Activated T-cell treated with anti-CD3 and anti-CD28 coated beads, Interleukin-2, amount 50 U/mL, for 48 hours (primary cell): ENCODE measurements at regions not wholly inside any gene's neighbourhood (a gene's known extent, or its start where the extent isn't known, plus 50 kb on each side); places are given as distances from the start of the nearest gene placed in this dataset.
"Not testable (repeated sequence)": the region's sequence is repeated elsewhere in the genome, so short reads cannot be mapped to it uniquely, and the experiment has no call there.

Experiments used
- DNase-seq, 2 experiments: peaks; one replicate each; pipeline ENCODE4 v3.0.0-alpha.2; 2020

GRCh38 chr7:65631236-65631635, 241.6 kb upstream of the VKORC1L1 start:
- DNase-seq = not testable (repeated sequence)

- not testable (repeated sequence) for DNase-seq
These were observed 239.1 kb upstream of the VKORC1L1 start for GRCh38 chr7:65633587-65634404.

GRCh38 chr7:65638918-65639317, 234.0 kb upstream of the VKORC1L1 start:
- not testable (repeated sequence) for DNase-seq

DNA sequence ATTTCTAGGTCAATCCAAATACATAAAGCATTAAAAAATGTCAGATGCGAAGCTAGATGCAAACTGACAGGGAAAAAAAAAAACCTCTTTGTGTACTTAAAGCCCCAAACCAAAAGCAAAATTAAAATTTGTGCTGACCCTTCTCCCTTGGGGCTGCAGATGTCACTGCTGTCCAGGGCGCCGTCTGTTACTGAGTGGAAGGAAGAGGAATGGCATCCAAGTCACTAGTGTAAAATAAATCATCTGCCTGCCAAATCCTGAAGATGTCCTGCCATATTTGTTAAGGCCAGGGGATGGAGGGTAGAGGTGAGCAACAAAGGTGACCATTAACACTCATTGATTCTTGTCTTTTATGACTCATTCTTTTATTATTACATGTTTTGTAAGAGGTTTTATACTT, 233.2 kb upstream of the VKORC1L1 start:
- not testable (repeated sequence) for DNase-seq

DNA sequence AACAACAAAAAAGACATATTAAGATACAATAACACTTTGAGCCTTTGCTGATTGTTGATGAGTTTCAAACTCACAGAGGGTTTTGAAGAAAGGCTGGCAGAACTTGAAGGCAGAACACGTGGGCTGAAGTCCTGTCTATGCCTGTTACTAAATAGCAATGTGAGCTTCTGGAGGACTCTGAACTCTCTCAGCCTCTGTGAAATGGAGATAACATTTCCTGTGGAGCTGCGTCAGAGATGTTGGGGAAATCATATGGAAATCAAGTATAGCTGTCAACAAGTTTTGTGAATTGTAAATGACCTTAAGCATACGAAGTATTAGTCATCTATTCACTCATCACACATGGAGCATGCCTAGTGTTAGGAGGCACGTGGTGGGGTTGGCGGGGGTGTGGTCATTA, 229.4 kb upstream of the VKORC1L1 start:
- not testable (repeated sequence) for DNase-seq

DNA sequence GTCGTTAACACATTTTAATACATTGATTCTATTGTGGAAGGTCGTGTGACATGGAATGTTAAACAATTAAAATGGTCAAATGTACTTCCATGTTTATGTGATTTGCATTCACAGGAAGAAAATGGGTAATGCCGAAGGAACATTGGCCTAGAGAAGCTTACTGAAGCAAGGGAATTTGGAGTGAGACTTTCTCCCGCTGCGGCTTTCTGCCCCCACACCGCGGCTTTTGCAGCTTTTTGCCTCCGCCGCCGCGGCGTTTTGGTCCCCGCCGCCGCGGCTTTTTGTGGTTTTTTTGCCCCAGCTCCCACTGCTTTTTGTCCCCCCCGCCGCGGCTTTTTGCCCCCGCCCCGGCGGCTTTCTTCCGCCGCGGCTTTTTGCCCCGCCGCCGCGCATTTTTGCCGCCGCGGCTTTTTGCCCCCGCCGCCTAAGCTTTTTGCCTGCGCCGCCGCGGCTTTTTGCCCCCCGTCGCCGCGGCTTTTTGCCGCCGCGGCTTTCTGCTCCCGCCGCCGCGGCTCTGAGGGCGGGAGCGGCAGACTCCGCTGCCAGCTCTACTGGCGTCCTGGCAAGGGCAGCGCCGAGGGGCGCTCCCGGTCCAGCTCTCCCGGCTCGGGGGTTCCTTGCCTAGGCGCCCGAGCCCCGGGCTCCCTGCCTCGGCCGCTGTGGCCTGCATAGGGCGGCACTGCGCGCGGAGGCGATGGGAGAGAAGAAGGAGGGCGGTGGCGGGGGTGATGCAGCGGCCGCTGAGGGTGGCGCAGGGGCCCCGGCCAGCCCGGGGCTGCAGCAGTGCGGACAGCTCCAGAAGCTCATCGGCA, 225.5 kb upstream of the VKORC1L1 start:
- DNase-seq = not testable (repeated sequence)

DNA sequence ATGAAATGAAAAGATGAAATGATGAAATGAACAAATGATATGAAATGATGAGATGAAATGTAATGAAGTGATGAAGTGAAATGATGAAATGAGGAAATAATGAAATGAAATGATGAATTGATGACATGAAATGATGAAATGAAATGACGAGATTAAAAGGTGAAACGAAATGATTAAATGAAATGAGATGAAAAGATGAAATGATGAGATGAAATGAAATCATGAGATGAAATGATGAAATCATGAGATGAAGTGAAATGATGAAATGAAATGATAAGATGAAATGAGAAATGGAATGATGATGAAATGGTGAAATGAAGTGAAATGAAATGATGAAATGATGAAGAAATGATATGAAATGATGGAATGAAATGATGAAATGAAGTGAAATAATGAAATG, 221.7 kb upstream of the VKORC1L1 start:
- DNase-seq = not testable (repeated sequence)

DNA sequence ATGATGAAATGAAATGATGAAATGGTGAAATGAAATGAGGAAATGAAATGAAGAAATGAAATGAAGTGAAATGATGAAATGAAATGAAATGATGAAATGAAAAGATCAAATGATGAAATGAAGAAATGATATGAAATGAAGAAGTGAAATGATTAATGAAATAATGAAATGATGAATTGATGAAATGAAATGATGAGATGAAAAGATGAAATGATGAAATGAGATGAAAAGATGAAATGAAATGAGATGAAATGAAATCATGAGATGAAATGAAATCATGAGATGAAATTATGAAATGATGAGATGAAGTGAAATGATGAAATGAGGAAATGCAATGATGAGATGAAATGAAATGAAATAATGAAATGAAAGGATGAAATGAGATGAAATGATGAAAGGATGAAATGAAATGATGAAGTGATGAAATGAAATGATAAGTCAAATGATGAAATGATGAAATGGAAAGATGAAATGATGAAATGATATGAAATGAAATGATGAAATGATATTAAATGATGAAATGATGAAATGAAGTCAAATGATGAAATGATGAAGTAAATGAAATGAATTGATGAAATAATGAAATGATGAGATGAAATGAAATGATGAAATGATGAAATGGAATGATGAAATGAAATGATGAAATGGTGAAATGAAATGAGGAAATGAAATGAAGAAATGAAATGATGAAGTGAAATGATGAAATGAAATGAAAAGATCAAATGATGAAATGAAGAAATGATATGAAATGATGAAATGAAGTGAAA, 220.9 kb upstream of the VKORC1L1 start:
- not testable (repeated sequence) for DNase-seq

DNA sequence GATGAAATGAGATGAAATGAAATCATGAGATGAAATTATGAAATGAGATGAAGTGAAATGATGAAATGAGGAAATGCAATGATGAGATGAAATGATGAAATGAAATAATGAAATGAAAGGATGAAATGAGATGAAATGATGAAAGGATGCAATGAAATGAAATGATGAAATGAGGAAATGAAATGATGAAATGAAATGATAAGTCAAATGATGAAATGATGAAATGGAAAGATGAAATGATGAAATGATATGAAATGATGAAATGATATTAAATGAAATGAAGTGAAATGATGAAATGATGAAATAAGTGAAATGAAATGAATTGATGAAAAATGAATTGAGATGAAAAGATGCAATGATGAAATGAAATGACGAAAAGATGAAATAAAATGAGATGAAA, 220.2 kb upstream of the VKORC1L1 start:
- DNase-seq = not testable (repeated sequence)

GRCh38 chr7:65656494-65657188, 216.2 kb upstream of the VKORC1L1 start:
- DNase-seq = not testable (repeated sequence)

DNA sequence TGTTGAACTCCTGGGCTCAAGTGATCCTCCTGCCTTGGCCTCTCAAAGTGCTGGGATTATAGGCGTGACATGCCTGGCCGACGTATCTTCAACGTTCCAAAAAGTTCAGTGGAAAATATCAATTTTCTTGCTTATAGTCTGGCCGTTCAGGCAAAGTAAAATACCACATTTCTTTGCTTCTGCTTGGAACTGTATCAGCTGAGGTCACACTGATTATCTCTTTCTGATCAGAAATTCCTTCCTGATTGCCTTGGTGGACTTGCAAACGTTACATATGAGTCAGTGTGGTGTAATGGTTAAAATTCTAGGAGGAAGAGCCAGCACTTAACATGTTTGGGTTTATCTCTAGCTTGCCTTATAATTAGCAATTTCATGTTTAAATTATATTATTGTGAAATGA, 189.5 kb upstream of the VKORC1L1 start:
- not testable (repeated sequence) for DNase-seq

DNA sequence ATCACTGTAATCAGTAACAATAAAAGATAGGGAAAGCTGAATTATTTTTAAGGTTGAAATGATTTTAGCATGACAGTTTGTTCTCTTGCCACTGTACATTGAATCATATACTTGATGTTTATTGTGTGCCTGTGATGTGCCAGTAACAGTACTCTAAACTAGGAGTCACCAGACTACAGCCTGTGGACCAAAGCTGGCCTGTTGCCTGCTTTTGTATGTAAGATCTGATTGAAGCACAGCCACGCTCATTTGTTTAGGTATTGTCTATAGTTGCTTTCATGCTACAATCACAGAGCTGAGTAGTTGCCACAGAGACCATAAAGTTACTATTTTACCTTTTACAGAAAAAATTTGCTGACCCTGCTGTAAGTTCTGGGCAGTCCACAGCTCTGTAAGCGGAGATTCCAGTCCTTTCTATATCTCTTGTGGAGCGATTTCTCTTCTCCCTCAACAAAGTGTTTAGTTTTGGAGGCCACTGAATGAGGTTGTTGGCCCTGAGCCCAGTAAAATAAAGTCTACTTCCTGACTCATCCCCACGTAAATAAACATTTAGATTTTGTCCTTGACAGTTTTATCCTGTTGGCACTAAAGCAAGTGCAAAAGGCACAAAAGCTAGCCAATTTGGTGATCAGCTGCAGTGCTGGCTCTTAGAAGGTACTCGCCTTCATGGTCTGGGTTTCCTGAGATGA, 173.7 kb upstream of the VKORC1L1 start:
- DNase-seq = not testable (repeated sequence)

GRCh38 chr7:65699715-65700356, 173.0 kb upstream of the VKORC1L1 start:
- not testable (repeated sequence) for DNase-seq

DNA sequence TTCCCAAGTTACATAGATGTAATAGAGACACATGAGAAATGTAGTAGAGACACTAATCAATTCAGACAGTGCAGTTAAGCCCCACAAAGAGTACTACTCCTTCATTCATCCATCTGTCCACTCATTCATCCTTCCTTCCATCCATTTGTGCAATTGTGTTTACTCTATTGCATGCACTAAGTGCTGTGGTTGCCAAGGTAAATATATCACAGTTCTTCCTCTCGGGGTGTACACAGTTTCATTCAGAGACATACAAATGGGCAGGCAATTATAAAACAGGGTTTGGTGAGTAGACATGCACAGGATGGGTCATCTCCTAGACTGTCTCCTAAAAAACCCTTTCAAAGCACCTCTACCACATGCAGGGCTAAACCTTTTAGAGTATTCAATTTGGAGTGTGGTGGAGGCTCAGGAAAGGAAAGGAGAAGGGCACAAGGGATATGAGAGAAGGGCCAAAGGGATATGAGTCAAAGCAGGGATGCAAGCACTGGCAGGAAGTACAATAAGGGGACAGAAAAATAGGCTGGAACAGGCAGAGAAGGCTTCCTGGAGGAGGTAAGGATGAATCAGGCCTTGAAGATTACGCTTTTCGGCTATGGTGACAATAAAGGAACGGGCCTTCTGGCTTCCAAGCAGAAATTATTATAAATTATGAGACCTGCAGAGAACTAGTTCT, 153.6 kb upstream of the VKORC1L1 start:
- DNase-seq = not testable (repeated sequence)

GRCh38 chr7:65722361-65722792, 150.5 kb upstream of the VKORC1L1 start:
- DNase-seq = peak; percentile 66 to 70

DNA sequence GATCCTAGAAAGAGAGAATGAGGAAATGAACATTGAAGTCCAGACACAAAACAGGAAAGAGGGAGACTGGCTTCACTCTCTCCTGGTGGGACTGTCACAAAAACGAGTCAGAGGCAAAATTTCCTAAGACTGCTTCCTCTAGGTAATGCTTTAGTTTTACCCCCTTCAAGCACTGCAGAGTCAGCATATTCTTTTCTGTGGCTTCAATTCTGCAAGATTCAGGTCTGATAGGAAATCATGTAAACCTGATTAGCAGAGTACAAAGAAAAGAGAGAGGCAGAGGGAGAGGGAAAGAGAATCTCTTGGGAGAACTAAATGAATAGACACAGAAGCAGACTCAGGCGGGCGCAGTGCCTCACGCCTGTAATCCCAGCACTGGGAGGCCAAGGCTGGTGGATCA, 145.7 kb upstream of the VKORC1L1 start:
- not testable (repeated sequence) for DNase-seq

DNA sequence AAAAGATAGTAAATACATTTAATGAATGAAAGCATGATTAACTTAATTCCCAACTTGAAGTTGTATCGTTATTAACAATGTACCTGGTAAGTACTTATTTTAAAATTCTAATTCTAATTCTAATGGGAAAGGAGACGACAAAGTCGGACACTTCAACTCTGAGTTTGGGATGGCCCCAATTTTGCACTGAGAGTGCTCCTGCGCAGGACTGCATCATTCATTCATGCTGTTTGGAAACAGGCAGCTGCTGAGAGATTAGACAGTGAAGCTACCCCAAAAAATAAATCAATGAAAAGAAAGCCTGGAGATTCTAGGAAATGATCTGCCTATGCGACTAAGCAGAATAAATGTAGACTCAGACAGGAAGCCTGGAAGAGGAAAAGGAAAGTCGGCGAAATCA, 141.7 kb upstream of the VKORC1L1 start:
- no peak for DNase-seq

GRCh38 chr7:65731562-65732035, 141.3 kb upstream of the VKORC1L1 start:
- peak; percentile 28 to 39 for DNase-seq

- DNase-seq = no peak
These were observed 128.5 kb upstream of the VKORC1L1 start for GRCh38 chr7:65744406-65744805.

GRCh38 chr7:65746398-65746669, 126.5 kb upstream of the VKORC1L1 start:
- no peak for DNase-seq

GRCh38 chr7:65749039-65749438, 123.8 kb upstream of the VKORC1L1 start:
- no peak for DNase-seq
